Germinal center (tissue), 1 donor: ENCODE measurements at regions not wholly inside any gene's neighbourhood (a gene's known extent, or its start where the extent isn't known, plus 50 kb on each side); places are given as distances from the start of the nearest gene placed in this dataset.

Experiments used
- DNase-seq: peaks from one replicate; pipeline ENCODE4 v3.0.0; 2012; ENCODE audit warnings: mixed read lengths, low spot score

- DNase-seq, result no peak
Observed at GRCh38 chr6:165950316-165950715, 217.3 kb downstream of the TBXT start.

GRCh38 chr6:165949324-165949723, 218.3 kb downstream of the TBXT start:
- DNase-seq, result no peak

GRCh38 chr6:165944002-165944466, 223.6 kb downstream of the TBXT start:
- DNase-seq, result no peak

- no peak for DNase-seq
Observed at GRCh38 chr6:165941786-165942185, 225.9 kb downstream of the TBXT start.

- DNase-seq, result no peak
Observed at GRCh38 chr6:165941249-165941775, 226.3 kb downstream of the TBXT start.

- DNase-seq, result no peak
Observed at GRCh38 chr6:165940366-165940765, 227.3 kb downstream of the TBXT start.

- no peak for DNase-seq
Observed at GRCh38 chr6:165939601-165940290, 227.9 kb downstream of the TBXT start.

GRCh38 chr6:165939047-165939446, 228.6 kb downstream of the TBXT start:
- no peak for DNase-seq

- DNase-seq, result no peak
Observed at GRCh38 chr6:165937564-165938358, 229.9 kb downstream of the TBXT start.

- no peak for DNase-seq
Observed at GRCh38 chr6:165936660-165937059, 231.0 kb downstream of the TBXT start.

GRCh38 chr6:165936096-165936495, 231.6 kb downstream of the TBXT start:
- no peak for DNase-seq

GRCh38 chr6:165931675-165932074, 236.0 kb downstream of the TBXT start:
- no peak for DNase-seq

GRCh38 chr6:165930668-165931214, 236.9 kb downstream of the TBXT start:
- DNase-seq, result no peak

GRCh38 chr6:165929607-165930006, 238.0 kb downstream of the TBXT start:
- no peak for DNase-seq

GRCh38 chr6:165926378-165926777, 241.3 kb downstream of the TBXT start:
- no peak for DNase-seq

GRCh38 chr6:165925474-165926156, 242.0 kb downstream of the TBXT start:
- no peak for DNase-seq

GRCh38 chr6:165922309-165922794, 245.3 kb downstream of the TBXT start:
- DNase-seq, result no peak

GRCh38 chr6:165920896-165921671, 246.6 kb downstream of the TBXT start:
- no peak for DNase-seq

GRCh38 chr6:165917576-165917975, 250.1 kb downstream of the TBXT start:
- DNase-seq, result no peak

GRCh38 chr6:165915022-165915770, 252.2 kb upstream of the PDE10A start:
- DNase-seq, result no peak
